GM21529 (cell line): ENCODE measurements at regions not wholly inside any gene's neighbourhood (a gene's known extent, or its start where the extent isn't known, plus 50 kb on each side); places are given as distances from the start of the nearest gene placed in this dataset.

Experiments
- ATAC-seq: cut with Tn5 transposase; IDR thresholded peaks from one replicate; pipeline ENCODE4 v1.9.1; 2021; ENCODE audit not compliant: unreplicated experiment

- ATAC-seq = no peak
These were observed 684.4 kb downstream of the ZEB2 start for GRCh38 chr2:143835481-143835880.

- ATAC-seq = no peak
These were observed 686.8 kb downstream of the ZEB2 start for GRCh38 chr2:143833015-143833660.

- no peak for ATAC-seq
These were observed 689.4 kb downstream of the ZEB2 start for GRCh38 chr2:143830476-143830875.

GRCh38 chr2:143828763-143829537 is 691.0 kb downstream of the ZEB2 start:
- ATAC-seq = no peak

- ATAC-seq = no peak
These were observed 695.1 kb downstream of the ZEB2 start for GRCh38 chr2:143824791-143825190.

GRCh38 chr2:143823876-143824275 is 694.7 kb downstream of the ARHGAP15 start:
- ATAC-seq = no peak

- ATAC-seq = no peak
These were observed 694.1 kb downstream of the ARHGAP15 start for GRCh38 chr2:143823296-143823695.

- no peak for ATAC-seq
These were observed 693.5 kb downstream of the ARHGAP15 start for GRCh38 chr2:143822736-143823135.

GRCh38 chr2:143819764-143820163 is 690.5 kb downstream of the ARHGAP15 start:
- no peak for ATAC-seq

- no peak for ATAC-seq
These were observed 690.0 kb downstream of the ARHGAP15 start for GRCh38 chr2:143819190-143819735.
